GM12891 (cell line): ENCODE measurements at regions not wholly inside any gene's neighbourhood (a gene's known extent, or its start where the extent isn't known, plus 50 kb on each side); places are given as distances from the start of the nearest gene placed in this dataset.

ENCODE experiments used
- DNase-seq: peaks from one replicate; pipeline ENCODE4 v3.0.0; 2011; ENCODE audit warnings: low spot score; ENCODE audit not compliant: insufficient read length
- FAIRE-seq: peaks from 2 replicates; lab custom pipeline; 2011; peaks lifted over from hg19 to GRCh38; lab: Jason Lieb, UNC
- PAX5 ChIP-seq: IDR thresholded peaks from 2 replicates; pipeline ENCODE4 v1.6.1; 2011; ENCODE audit warnings: low read length, moderate library complexity, mild to moderate bottlenecking; ENCODE audit not compliant: insufficient read depth, severe bottlenecking
- POLR2A ChIP-seq: IDR thresholded peaks from 2 replicates; pipeline ENCODE4 v1.6.1; 2011; ENCODE audit warnings: low read depth, low read length, control low read depth
- POLR2AphosphoS5 ChIP-seq: IDR thresholded peaks from 2 replicates; pipeline ENCODE4 v1.6.1; 2011; ENCODE audit warnings: low read depth, low read length, control low read depth
- POU2F2 ChIP-seq: IDR thresholded peaks from 2 replicates; pipeline ENCODE4 v1.6.1; 2011; ENCODE audit warnings: low read depth, mild to moderate bottlenecking, control low read depth, low read length, moderate library complexity
- SPI1 ChIP-seq: IDR thresholded peaks from 2 replicates; pipeline ENCODE4 v1.6.1; 2011; ENCODE audit warnings: low read depth, low read length, control low read depth
- TAF1 ChIP-seq: IDR thresholded peaks from 2 replicates; pipeline ENCODE4 v1.6.1; 2011; ENCODE audit warnings: low read depth, low read length, control low read depth

DNA sequence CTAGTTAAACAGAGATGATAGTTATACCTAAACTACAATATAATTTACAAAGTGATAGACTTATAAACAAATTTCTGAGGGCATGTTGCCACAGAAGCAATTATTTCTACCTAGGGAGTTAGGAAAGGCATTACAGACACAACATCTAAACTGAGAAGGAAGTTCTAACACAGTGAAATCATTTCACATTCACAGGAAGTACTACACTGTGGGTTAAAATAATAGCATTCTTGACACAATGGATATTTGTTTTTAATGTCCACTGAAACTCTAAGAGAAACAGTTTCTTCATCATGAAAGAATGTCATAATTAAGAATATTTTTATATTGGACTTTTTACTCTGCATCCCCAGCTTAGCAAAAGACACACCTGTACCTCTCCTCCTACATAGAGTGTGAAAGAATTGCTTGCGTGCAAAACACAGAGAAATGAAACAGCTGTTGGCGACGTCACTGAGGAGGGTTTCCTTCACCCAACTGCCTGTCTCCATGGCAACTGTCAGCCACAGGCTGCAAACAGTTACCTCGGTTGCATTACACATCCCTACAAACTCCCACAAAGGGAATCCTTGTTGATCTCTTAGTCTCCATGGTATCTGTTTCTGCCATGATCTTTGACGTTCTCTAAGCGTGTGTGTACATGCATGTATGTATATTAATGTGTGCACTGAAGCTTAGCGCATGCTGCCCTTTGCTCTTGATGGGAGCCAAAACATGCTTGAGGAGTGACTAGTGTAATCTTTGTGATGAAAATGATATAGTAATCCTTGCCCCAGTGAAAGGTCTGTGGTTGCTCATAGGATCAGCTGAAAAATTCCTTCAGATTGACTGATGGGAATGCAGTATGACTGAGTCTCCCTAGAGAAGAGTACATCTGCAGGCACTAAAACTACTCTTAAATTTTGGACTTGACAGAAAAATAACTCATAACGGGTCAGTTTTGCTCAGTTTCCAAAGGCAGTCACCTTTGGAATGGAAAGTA, 168.5 kb downstream of the ACTL7B start:
- TF ChIP-seq TAF1, result no peak
- no peak for TF ChIP-seq POLR2A
- no peak for TF ChIP-seq PAX5
- no peak for TF ChIP-seq POU2F2
- TF ChIP-seq SPI1, result no peak
- no peak for TF ChIP-seq POLR2AphosphoS5
- DNase-seq, result no peak
- no peak for FAIRE-seq

- FAIRE-seq (no peak), DNase-seq (no peak)
- no peak for TF ChIP-seq POLR2AphosphoS5
Measured at GRCh38 chr9:108684288-108685025, 171.3 kb downstream of the ACTL7B start.

- no peak for TF ChIP-seq POLR2A
- TF ChIP-seq POU2F2, result no peak
- no peak for TF ChIP-seq SPI1
- no peak for TF ChIP-seq PAX5
- no peak for TF ChIP-seq POLR2AphosphoS5
- TF ChIP-seq TAF1, result no peak
- FAIRE-seq, result no peak
- DNase-seq, result no peak
Measured at GRCh38 chr9:108683245-108683644, 172.5 kb downstream of the ACTL7B start.

GRCh38 chr9:108681851-108682590, 173.8 kb downstream of the ACTL7B start:
- FAIRE-seq (no peak), DNase-seq (no peak)
- TF ChIP-seq PAX5 (no peak), POU2F2 (no peak), SPI1 (no peak), POLR2AphosphoS5 (no peak), POLR2A (no peak), TAF1 (no peak)

DNA sequence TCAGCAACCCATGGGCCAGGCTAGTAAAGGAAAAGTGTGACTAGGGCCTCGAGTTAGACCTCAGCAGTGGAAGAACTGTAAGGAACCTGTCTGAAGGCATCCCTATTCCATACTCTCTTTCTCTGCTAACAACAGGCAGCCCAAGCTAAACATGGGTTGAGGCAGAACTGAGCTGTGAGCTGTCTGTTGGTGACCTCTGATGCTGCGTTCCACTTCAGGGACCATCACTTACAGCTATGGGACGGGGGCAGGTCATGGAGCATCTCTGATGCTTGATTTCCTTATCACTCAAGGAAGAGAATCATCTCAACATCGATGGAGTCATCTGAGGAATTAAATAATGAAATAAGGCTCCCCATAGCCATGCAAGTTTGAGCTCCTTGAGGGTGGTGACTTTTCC, 174.8 kb downstream of the ACTL7B start:
- no peak for TF ChIP-seq POLR2A
- TF ChIP-seq POLR2AphosphoS5, result no peak
- TF ChIP-seq TAF1, result no peak
- TF ChIP-seq SPI1, result no peak
- TF ChIP-seq POU2F2, result no peak
- no peak for TF ChIP-seq PAX5
- DNase-seq (no peak), FAIRE-seq (no peak)

DNA sequence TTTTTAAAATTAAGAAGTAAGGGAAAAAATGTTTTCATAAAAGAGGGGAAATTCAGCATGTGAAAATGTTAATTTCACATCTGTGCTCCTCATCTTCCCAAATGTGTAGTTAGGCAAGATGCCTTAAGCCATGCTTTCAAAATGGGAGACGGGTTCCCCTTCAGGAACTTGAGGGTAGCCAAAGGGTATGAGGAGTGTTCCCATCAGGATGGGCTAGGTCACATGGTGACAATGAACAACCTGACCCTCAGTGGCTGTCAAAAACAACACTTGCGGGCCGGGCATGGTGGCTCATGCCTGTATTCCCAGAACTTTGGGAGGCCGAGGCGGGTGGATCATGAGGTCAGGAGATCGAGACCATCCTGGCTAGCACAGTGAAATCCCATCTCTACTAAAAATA, 178.0 kb downstream of the ACTL7B start:
- DNase-seq (no peak), FAIRE-seq (no peak)
- TF ChIP-seq SPI1, result no peak
- no peak for TF ChIP-seq POU2F2
- no peak for TF ChIP-seq POLR2A
- no peak for TF ChIP-seq POLR2AphosphoS5
- TF ChIP-seq TAF1, result no peak
- no peak for TF ChIP-seq PAX5

GRCh38 chr9:108676355-108676754, 179.4 kb downstream of the ACTL7B start:
- FAIRE-seq (no peak), DNase-seq (no peak)
- no peak for TF ChIP-seq TAF1
- no peak for TF ChIP-seq PAX5
- no peak for TF ChIP-seq POLR2AphosphoS5
- TF ChIP-seq SPI1, result no peak

- no peak for TF ChIP-seq TAF1
- DNase-seq (no peak), FAIRE-seq (no peak)
Measured at GRCh38 chr9:108675708-108676107, 180.1 kb downstream of the ACTL7B start.

DNA sequence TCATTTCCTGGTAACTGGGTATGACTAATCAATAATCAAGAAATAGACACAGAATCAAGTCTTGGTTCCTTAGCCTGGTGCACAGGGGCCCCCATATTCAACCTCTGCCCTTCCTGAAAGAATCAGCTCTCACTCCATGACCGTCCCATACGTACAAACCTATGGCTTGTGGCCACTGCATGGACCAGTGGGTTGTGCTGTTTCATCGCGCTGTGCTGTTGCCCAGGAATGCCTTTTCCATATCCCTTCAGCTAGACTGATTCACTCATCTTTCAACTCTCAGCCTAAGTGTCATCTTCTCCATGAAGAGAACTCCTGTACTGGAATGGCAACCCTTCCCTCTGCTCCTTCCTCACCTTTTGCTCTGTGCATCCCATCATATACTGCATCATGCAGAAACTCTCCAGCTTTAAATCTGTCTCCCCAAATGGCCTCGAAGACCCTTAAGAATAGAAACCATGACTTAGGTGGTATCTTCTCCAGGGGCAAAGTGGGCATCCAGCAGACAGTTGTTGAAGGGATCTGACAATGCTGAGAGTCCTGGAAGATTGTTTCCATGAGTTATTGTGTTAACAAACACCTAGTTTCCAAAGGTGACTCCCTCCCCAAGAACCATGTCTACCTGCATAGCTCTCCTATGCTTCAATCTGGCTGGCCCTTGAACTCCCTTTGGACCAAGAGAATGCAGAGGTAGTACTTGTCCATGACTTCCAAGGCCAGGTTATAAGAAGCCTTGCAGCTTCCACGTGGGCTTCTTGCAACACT, 180.8 kb downstream of the ACTL7B start:
- FAIRE-seq (no peak), DNase-seq (no peak)
- TF ChIP-seq SPI1 (no peak), POU2F2 (no peak)
